H9 (cell line): ENCODE measurements at regions not wholly inside any gene's neighbourhood (a gene's known extent, or its start where the extent isn't known, plus 50 kb on each side); places are given as distances from the start of the nearest gene placed in this dataset.

Experiments used
- DNase-seq: peaks from one replicate; pipeline ENCODE4 v3.0.0-alpha.2; 2017
- H2AFZ ChIP-seq: one replicate; pipeline ENCODE4 v1.6.1; 2013; ENCODE audit warnings: mild to moderate bottlenecking, low read length, control low read depth, moderate library complexity
- H2AK5ac ChIP-seq: 2 replicates; pipeline ENCODE4 v1.6.1; 2013; ENCODE audit warnings: low read length, control low read depth, mixed read lengths; ENCODE audit not compliant: insufficient read length
- H2BK120ac ChIP-seq: one replicate; pipeline ENCODE4 v1.6.1; 2013; ENCODE audit warnings: low read depth, mild to moderate bottlenecking, low read length, control low read depth, inconsistent platforms; ENCODE audit not compliant: poor library complexity, severe bottlenecking
- H2BK12ac ChIP-seq: 2 replicates; pipeline ENCODE4 v1.6.1; 2013; ENCODE audit warnings: low read length, control low read depth, mixed read lengths, low read depth; ENCODE audit not compliant: insufficient read length
- H2BK15ac ChIP-seq: 2 replicates; pipeline ENCODE4 v1.6.1; 2013; ENCODE audit warnings: low read depth, low read length, control low read depth
- H2BK20ac ChIP-seq: one replicate; pipeline ENCODE4 v1.6.1; 2013; ENCODE audit warnings: low read depth, mild to moderate bottlenecking, low read length, control low read depth, inconsistent platforms; ENCODE audit not compliant: poor library complexity, severe bottlenecking
- H2BK5ac ChIP-seq: 2 replicates; pipeline ENCODE4 v1.6.1; 2013; ENCODE audit warnings: low read length, control low read depth, mixed read lengths; ENCODE audit not compliant: insufficient read length
- H3K14ac ChIP-seq: 2 replicates; pipeline ENCODE4 v1.6.1; 2013; ENCODE audit warnings: low read length, control low read depth; ENCODE audit not compliant: insufficient read depth
- H3K18ac ChIP-seq: 2 replicates; pipeline ENCODE4 v1.6.1; 2013; ENCODE audit warnings: low read depth, mild to moderate bottlenecking, mixed read lengths, low read length, control low read depth; ENCODE audit not compliant: insufficient read length
- H3K23ac ChIP-seq: 2 replicates; pipeline ENCODE4 v1.6.1; 2013; ENCODE audit warnings: low read length, control low read depth, mixed read lengths, low read depth; ENCODE audit not compliant: insufficient read length
- H3K23me2 ChIP-seq: 2 replicates; pipeline ENCODE4 v1.6.1; 2013; ENCODE audit warnings: low read depth, mild to moderate bottlenecking, mixed read lengths, low read length, control low read depth; ENCODE audit not compliant: insufficient read length, poor library complexity, severe bottlenecking
- H3K27ac ChIP-seq: 2 replicates; pipeline ENCODE4 v1.5.1; 2013; ENCODE audit warnings: low read length, control low read depth, mixed read lengths, low read depth; ENCODE audit not compliant: insufficient read length
- H3K27me3 ChIP-seq: 2 replicates; pipeline ENCODE4 v1.6.1; 2013; ENCODE audit warnings: low read length, control low read depth, inconsistent platforms; ENCODE audit not compliant: insufficient read depth
- H3K4ac ChIP-seq: 2 replicates; pipeline ENCODE4 v1.6.1; 2013; ENCODE audit warnings: low read depth, mild to moderate bottlenecking, control low read depth, inconsistent platforms, low read length, moderate library complexity
- H3K4me1 ChIP-seq: 2 replicates; pipeline ENCODE4 v1.6.1; 2013; ENCODE audit warnings: low read length, control low read depth, inconsistent platforms; ENCODE audit not compliant: insufficient read depth
- H3K4me2 ChIP-seq: 2 replicates; pipeline ENCODE4 v1.6.1; 2013; ENCODE audit warnings: low read length, control low read depth, mixed read lengths; ENCODE audit not compliant: insufficient read length, insufficient read depth
- H3K56ac ChIP-seq: 2 replicates; pipeline ENCODE4 v1.6.1; 2013; ENCODE audit warnings: low read depth, mild to moderate bottlenecking, mixed read lengths, low read length, control low read depth; ENCODE audit not compliant: insufficient read length
- H3K79me1 ChIP-seq: 2 replicates; pipeline ENCODE4 v1.6.1; 2013; ENCODE audit warnings: low read depth, mild to moderate bottlenecking, moderate library complexity, low read length, control low read depth, inconsistent platforms; ENCODE audit not compliant: insufficient read depth, poor library complexity, severe bottlenecking
- H3K79me2 ChIP-seq: 2 replicates; pipeline ENCODE4 v1.6.1; 2013; ENCODE audit warnings: low read length, control low read depth, inconsistent platforms; ENCODE audit not compliant: insufficient read depth
- H3K9ac ChIP-seq: 2 replicates; pipeline ENCODE4 v1.6.1; 2013; ENCODE audit warnings: low read length, control low read depth, mixed read lengths; ENCODE audit not compliant: insufficient read length; ENCODE audit errors: extremely low read depth
- H3K9me3 ChIP-seq: one replicate; pipeline ENCODE4 v1.6.1; 2013; ENCODE audit warnings: low read depth, low read length, inconsistent platforms; ENCODE audit not compliant: control insufficient read depth
- H3T11ph ChIP-seq: one replicate; pipeline ENCODE4 v1.6.1; 2013; ENCODE audit warnings: mild to moderate bottlenecking, low read length, control low read depth, inconsistent platforms
- H4K20me1 ChIP-seq: one replicate; pipeline ENCODE4 v1.6.1; 2013; ENCODE audit not compliant: control insufficient read depth, insufficient read length, insufficient read depth
- H4K5ac ChIP-seq: 2 replicates; pipeline ENCODE4 v1.6.1; 2013; ENCODE audit warnings: low read depth, mild to moderate bottlenecking, mixed read lengths, low read length, control low read depth; ENCODE audit not compliant: insufficient read length
- H4K8ac ChIP-seq: replicated peaks from 2 replicates; pipeline ENCODE4 v1.6.1; 2013; ENCODE audit warnings: low read length, control low read depth, mixed read lengths, low read depth; ENCODE audit not compliant: insufficient read length
- H4K91ac ChIP-seq: 2 replicates; pipeline ENCODE4 v1.6.1; 2013; ENCODE audit warnings: low read depth, mild to moderate bottlenecking, moderate library complexity, mixed read lengths, low read length, control low read depth; ENCODE audit not compliant: insufficient read length
- H3K27ac Mint-ChIP-seq, 3 experiments: 2 replicates in 2 of 3; 3 replicates in 1 of 3; pipeline ENCODE4 v1.8.0; 2020 to 2021; ENCODE audit warnings: mixed read lengths in 3 of 3, mild to moderate bottlenecking in 1 of 3, moderate library complexity in 1 of 3
- H3K27me3 Mint-ChIP-seq: 2 replicates; pipeline ENCODE4 v1.8.0; 2021; ENCODE audit warnings: low read depth, mild to moderate bottlenecking, moderate library complexity, mixed read lengths
- H3K36me3 Mint-ChIP-seq, 3 experiments: 2 replicates in 2 of 3; 3 replicates in 1 of 3; pipeline ENCODE4 v1.8.0; 2020 to 2021; ENCODE audit warnings: low read depth in 3 of 3, mixed read lengths in 3 of 3; ENCODE audit not compliant: insufficient read depth in 1 of 3
- H3K4me1 Mint-ChIP-seq, 2 experiments: 2 replicates each; pipeline ENCODE4 v1.8.0; 2020; ENCODE audit warnings: mixed read lengths in 2 of 2
- H3K4me3 Mint-ChIP-seq, 2 experiments: 2 replicates in 1 of 2; 3 replicates in 1 of 2; pipeline ENCODE4 v1.8.0; 2020 to 2021; ENCODE audit warnings: mild to moderate bottlenecking in 2 of 2, mixed read lengths in 2 of 2, moderate library complexity in 1 of 2
- H3K9me3 Mint-ChIP-seq, 2 experiments: 2 replicates in 1 of 2; 3 replicates in 1 of 2; pipeline ENCODE4 v1.8.0; 2020; ENCODE audit warnings: mild to moderate bottlenecking in 2 of 2, mixed read lengths in 2 of 2, moderate library complexity in 1 of 2
- CTCF ChIP-seq: fragments of 200-600 bp; sonication (generic); conservative IDR thresholded peaks from 3 replicates; pipeline ENCODE4 v1.8.0; 2021; ENCODE audit warnings: antibody characterized with exemption, mild to moderate bottlenecking
- WGBS: extraction: QIAGEN DNeasy Blood & Tissue Kit; methylation state at CpG from one replicate; pipeline ENCODE4 v1.1.7; 2013; ENCODE audit warnings: missing lambda C conversion rate, low lambda C conversion rate, mixed read lengths; ENCODE audit not compliant: insufficient read length; ENCODE audit errors: extremely low coverage; 5-methylcytosine and 5-hydroxymethylcytosine counted together

- Histone ChIP-seq H3T11ph (no peak overlapping the region), H3K14ac (no peak overlapping the region), H3K23ac (no peak overlapping the region), H3K18ac (no peak overlapping the region), H2BK120ac (no peak overlapping the region), H4K5ac (no peak overlapping the region), H2AFZ (no peak overlapping the region), H3K4me1 (no peaks in the 10 kb centered on the region), H3K27me3 (no peaks in the 10 kb centered on the region), H3K79me2 (no peaks in the 10 kb centered on the region), H2BK20ac (no peak overlapping the region), H3K4me2 (no peak overlapping the region), H2BK12ac (no peak overlapping the region), H2BK5ac (no peak overlapping the region), H4K8ac (no peak overlapping the region), H2AK5ac (no peak overlapping the region), H2BK15ac (no peak overlapping the region), H3K27ac (no peak overlapping the region), H4K91ac (no peak overlapping the region), H3K4ac (no peak overlapping the region), H4K20me1 (no peaks in the 10 kb centered on the region), H3K9me3 (no peaks in the 10 kb centered on the region), H3K23me2 (no peaks in the 10 kb centered on the region), H3K9ac (no peak overlapping the region), H3K56ac (no peak overlapping the region), H3K79me1 (no peaks in the 10 kb centered on the region)
- H3K27me3 Mint-ChIP-seq, result no peaks in the 10 kb centered on the region
- H3K9me3 Mint-ChIP-seq, result peaks cover 0 to 1% of the 10 kb centered on the region in 2 experiments; a peak in 1 of 5 replicates
- H3K4me1 Mint-ChIP-seq, result no peaks in the 10 kb centered on the region
- TF ChIP-seq CTCF, result no peak
- no peak overlapping the region for H3K4me3 Mint-ChIP-seq
- no peak overlapping the region for H3K27ac Mint-ChIP-seq
- DNase-seq, result no peak
- WGBS, result no CpG with 5 or more reads among the region's 2 CpGs
- no peaks in the 10 kb centered on the region for H3K36me3 Mint-ChIP-seq
Measured at GRCh38 chr1:193841857-193842256, 655.4 kb upstream of the B3GALT2 start.
